ENCODE measurements at regions not wholly inside any gene's neighbourhood (a gene's known extent, or its start where the extent isn't known, plus 50 kb on each side); places are given as distances from the start of the nearest gene placed in this dataset.

GRCh38 chrX:69110116-69110530 is 55.1 kb downstream of the PJA1 start:
- TF ChIP-seq, protein P1, sequence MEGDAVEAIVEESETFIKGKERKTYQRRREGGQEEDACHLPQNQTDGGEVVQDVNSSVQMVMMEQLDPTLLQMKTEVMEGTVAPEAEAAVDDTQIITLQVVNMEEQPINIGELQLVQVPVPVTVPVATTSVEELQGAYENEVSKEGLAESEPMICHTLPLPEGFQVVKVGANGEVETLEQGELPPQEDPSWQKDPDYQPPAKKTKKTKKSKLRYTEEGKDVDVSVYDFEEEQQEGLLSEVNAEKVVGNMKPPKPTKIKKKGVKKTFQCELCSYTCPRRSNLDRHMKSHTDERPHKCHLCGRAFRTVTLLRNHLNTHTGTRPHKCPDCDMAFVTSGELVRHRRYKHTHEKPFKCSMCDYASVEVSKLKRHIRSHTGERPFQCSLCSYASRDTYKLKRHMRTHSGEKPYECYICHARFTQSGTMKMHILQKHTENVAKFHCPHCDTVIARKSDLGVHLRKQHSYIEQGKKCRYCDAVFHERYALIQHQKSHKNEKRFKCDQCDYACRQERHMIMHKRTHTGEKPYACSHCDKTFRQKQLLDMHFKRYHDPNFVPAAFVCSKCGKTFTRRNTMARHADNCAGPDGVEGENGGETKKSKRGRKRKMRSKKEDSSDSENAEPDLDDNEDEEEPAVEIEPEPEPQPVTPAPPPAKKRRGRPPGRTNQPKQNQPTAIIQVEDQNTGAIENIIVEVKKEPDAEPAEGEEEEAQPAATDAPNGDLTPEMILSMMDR (IDR thresholded peaks at IDR 0.05; ENCODE audit: extremely low read depth, missing control alignments), result no peak

DNA sequence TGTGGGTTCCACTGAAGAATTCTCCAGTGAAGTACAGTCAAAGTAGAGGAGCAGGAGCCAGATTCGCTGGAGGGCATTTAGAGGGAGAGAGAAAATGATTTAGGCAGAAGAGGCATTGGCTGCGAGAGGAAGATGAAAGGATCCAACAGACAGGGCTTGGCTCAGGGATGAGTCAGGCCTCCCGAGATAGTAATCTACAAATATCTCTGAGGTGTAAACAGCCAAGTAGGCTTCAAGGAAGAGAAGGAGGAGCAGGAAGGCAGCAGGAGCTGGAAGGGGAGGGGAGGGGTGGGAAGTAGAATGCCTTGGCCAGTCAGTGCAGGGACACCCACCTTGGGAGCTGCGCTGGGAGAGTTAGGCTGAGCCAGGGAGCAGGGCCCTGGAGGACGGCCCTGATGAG is 55.5 kb downstream of the PJA1 start:
- DNase-seq (ENCODE audit: low spot score), result no peak
- TF ChIP-seq, protein P1 (IDR thresholded peaks at IDR 0.05; ENCODE audit: extremely low read depth, missing control alignments), result no peak

More at GRCh38 chrX:69110116-69110530, 55.1 kb downstream of the PJA1 start:
- no peak for DNase-seq (ENCODE audit: low spot score)

GRCh38 chrX:69109036-69109663 is 56.1 kb downstream of the PJA1 start:
- TF ChIP-seq, protein P1 (IDR thresholded peaks at IDR 0.05; ENCODE audit: extremely low read depth, missing control alignments), result no peak
- no peak for DNase-seq (ENCODE audit: low spot score)

- TF ChIP-seq, protein P1 (IDR thresholded peaks at IDR 0.05; ENCODE audit: extremely low read depth, missing control alignments), result no peak
- no peak for DNase-seq (ENCODE audit: low spot score)
These were observed 57.4 kb downstream of the PJA1 start for GRCh38 chrX:69107747-69108401.

GRCh38 chrX:69107231-69107739 is 58.0 kb downstream of the PJA1 start:
- TF ChIP-seq, protein P1 (IDR thresholded peaks at IDR 0.05; ENCODE audit: extremely low read depth, missing control alignments), result no peak
- DNase-seq (ENCODE audit: low spot score), result no peak

GRCh38 chrX:69104756-69105434 is 60.4 kb downstream of the PJA1 start:
- TF ChIP-seq, protein P1 (IDR thresholded peaks at IDR 0.05; ENCODE audit: extremely low read depth, missing control alignments), result no peak
- DNase-seq (ENCODE audit: low spot score), result no peak

DNA sequence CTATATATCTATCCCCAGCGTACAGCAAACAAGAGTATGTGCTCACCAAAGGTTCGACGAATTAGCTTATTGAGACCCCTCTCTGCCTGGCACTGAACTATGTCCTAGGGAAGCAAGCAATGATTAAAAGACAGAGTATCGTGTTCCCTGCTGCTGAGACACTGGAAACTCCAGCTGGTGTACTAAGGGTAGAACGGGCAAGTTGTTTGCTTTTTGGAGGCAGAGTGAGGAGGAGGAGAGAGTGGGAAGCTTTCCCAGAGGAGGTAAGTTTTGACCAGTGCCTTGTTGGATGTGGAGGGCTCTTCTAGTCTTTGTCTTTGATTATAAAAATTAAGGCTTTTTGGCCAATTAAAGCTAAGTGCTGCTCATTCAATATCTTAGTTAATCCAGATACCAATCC is 61.7 kb downstream of the PJA1 start:
- TF ChIP-seq, protein P1 (IDR thresholded peaks at IDR 0.05; ENCODE audit: extremely low read depth, missing control alignments), result no peak
- no peak for DNase-seq (ENCODE audit: low spot score)

Measured in GM20000 (cell line).